DMS53 treated with DMSO at 0.1 percent for 48 hours (cell line): ENCODE measurements at regions not wholly inside any gene's neighbourhood (a gene's known extent, or its start where the extent isn't known, plus 50 kb on each side); places are given as distances from the start of the nearest gene placed in this dataset.
"Not testable (repeated sequence)": the region's sequence is repeated elsewhere in the genome, so short reads cannot be mapped to it uniquely, and the experiment has no call there.

Experiments
- DNase-seq: peaks from one replicate; lab custom pipeline; 2025; ENCODE audit not compliant: unreplicated experiment; lab: John Stamatoyannopoulos, UW

GRCh38 chr4:165814256-165815020 lies 58.6 kb upstream of the TLL1 start:
- DNase-seq: no peak

GRCh38 chr4:165819126-165819525 lies 53.9 kb upstream of the TLL1 start:
- not testable (repeated sequence) for DNase-seq
